Epidermal melanocyte (primary cell): ENCODE measurements at regions not wholly inside any gene's neighbourhood (a gene's known extent, or its start where the extent isn't known, plus 50 kb on each side); places are given as distances from the start of the nearest gene placed in this dataset.
"Not testable (repeated sequence)": the region's sequence is repeated elsewhere in the genome, so short reads cannot be mapped to it uniquely, and the experiment has no call there.

Experiments used
- DNase-seq: peaks from one replicate; pipeline ENCODE4 v3.0.0; 2011; ENCODE audit warnings: low spot score; ENCODE audit not compliant: insufficient read length

DNA sequence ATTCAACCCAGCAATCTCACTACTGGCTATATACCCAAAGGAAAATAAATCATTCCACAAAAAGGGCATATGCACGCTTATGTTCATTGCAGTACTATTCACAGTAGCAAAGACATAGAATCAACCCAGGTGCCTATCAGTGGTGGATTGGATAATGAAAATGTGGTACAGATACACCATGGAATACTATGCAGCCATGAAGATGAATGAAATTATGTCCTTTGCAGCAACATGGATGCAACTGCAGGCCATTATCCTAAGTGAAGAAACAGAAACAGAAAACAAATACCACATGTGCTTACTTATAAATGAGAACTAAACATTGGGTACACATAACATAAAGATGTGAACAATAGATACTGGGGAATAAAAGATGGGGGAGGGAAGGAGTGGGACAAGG, 606.4 kb upstream of the GRM7 start:
- no peak for DNase-seq

DNA sequence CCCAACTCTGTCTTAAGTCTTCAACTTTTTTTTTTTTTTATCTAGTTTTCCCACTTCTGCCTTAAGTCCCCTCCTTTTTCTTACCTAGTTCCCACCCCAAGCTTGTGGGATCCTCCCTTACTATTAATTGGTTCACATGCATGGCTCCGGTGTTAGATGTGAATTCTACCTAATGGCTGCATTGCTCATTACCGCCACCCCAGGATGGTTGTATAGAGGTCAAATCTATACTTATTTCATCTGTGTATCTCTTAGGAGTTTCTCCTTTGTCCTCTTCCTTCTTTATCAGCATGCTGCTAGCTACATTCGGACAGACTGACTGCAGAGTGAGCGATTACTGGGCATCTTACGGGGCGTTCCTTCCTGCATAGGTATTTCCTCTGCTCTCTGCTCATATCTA, 605.7 kb upstream of the GRM7 start:
- DNase-seq, result no peak

DNA sequence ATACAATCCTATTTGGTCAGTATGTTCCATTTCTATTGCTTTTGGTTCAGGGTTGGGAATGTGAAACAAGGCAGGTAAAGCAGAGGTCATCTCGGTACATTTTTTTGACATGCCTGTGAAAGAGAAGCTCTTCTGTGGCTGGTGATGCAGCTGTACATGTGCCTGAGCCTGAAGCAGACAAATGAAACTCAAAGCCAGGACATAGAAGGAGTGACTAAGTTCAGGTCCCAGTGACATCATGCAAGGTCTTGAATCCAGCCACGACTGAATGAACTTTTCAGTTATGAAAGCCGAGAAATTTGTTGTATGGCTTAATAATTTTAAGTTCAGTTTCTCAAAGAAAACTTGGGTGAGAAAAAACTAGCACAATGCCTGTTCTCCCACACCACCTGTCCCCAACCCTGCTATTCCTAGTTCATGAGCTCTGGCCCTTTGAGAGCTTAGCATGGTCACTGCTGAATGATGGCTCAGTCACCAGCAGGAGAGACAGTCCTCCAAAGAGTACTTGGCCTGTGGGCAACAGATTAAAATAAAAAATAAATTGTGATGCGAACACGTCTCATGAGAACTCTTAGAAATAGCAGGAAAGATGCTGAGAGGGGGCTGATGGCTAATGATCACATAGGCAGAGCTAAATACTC, 600.2 kb upstream of the GRM7 start:
- DNase-seq, result no peak

DNA sequence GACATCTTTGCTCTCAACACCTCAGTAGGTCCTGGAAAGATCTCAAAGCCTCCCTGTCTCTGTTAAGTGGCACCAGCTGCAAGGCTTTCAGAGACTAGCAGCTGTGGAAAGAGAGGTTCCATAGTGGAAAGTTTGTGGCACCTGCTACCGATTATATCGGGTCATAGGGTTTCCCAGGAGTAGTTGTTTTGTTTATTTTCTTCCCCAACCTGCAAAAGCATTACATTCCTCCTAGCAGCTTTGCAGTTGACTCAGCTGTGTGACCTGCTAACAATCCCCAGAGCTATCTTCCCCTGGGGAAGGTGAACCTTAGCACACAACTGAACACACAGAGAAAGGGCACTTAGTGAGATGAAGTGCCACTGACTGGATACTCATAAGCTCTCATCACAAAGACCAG, 598.9 kb upstream of the GRM7 start:
- no peak for DNase-seq

DNA sequence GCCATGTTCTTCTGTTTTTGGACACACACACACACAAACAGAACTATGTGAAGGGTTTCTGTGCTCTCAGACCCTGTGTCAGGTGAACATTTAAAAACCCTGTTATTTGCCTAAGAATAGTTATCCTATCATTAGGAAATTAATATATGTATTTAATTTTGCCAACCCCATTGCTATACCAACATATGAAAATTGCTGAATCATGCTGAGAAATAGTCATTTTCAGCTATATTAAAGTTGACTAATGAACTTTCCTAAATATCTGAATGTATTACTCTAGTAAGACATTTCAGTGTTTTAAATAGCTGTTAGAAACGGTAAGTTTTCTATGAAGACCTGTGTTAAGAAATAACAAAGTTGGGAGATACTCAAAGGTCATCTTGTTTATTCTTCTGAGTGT, 596.9 kb upstream of the GRM7 start:
- DNase-seq, result no peak

DNA sequence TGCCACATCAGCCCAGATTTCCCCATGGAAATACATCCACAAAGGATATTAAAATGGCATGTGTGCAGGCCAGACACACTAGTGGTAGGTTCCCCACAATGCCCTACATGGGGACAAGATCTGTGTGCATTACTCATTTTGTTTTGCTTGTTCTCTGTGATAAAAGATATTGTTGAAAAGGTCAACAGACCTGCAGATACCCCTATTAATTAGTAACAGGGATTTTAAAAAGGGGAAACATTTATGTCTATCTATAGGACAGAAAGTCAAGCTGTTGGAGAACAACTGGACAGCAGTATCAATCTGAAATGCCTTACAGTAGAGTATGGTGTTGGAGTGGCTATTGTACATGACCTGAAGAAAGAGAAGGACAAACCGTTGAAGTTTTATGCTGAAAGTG, 596.0 kb upstream of the GRM7 start:
- no peak for DNase-seq

DNA sequence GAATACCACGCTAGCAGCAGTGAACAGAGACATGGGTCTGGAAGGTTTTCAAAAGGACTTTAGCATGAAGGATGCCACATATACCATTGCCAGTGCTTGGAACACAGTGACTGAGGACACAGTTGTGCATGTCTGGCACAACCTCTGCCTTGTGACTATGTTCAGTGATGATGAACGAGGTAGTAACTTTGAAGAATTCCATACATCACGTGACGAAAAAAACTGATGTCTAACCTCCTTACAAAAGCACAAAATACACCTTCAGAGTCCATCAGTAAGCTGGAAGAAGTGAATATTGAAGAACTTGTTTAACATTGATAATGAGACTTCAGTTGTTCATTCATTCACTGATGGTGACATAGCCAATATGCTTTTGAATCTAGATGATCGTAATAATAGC, 594.8 kb upstream of the GRM7 start:
- DNase-seq, result no peak

DNA sequence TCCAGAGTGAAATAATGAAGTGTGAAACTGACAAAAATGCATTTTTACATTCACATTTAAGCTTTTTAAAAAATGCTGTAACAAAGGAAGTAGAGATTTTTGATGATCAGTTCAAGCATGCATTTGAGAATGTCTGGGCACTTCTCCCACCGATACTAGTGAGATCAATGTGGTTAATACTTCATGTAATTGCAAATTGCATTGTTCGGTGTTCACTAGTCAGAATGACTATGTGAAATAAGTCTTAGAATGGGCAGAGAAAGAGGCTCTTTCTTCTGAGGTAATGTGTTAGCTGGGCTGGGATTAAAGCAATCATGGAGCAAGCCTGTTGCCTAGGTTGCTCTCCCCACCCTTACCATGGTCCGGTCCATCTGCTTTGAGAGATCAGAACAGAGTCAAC, 587.0 kb upstream of the GRM7 start:
- no peak for DNase-seq

DNA sequence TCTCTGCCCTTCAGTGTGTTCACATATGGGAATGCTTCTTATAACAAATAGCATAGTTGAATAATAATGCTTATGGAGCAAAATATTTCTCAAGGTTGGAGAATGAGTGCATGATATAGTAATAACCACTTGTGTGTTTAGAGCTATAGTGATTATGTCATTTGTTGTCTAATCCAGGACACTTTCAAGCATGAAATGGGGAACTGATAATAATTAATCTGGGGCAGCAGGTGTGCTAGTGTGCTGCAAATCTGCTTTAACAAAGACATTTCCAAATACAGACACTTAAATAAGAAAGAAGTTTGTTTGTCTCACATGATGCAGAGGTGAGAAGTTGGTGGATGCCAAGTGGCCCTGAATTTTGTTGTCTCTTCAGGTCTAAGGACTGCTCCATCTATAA, 579.3 kb upstream of the GRM7 start:
- DNase-seq, result no peak

DNA sequence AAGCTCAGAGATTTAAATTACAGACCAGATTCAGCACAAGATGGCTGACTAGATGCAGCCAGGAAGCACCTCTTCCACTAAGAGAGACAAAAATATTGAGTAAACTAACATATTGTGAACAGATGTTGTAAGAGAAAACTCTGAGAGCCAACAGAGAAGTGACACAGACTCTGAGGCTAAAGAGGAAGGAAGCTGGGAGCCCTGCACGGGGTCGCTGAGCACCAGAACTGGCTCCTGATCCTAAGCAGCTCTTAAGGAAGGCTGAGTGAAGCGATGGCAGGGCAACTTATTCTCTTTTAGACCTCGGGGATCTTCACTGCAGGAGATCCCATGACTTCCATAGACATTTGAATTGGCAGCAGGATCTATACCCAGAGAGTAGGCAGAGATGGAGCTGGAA, 578.0 kb upstream of the GRM7 start:
- no peak for DNase-seq

DNA sequence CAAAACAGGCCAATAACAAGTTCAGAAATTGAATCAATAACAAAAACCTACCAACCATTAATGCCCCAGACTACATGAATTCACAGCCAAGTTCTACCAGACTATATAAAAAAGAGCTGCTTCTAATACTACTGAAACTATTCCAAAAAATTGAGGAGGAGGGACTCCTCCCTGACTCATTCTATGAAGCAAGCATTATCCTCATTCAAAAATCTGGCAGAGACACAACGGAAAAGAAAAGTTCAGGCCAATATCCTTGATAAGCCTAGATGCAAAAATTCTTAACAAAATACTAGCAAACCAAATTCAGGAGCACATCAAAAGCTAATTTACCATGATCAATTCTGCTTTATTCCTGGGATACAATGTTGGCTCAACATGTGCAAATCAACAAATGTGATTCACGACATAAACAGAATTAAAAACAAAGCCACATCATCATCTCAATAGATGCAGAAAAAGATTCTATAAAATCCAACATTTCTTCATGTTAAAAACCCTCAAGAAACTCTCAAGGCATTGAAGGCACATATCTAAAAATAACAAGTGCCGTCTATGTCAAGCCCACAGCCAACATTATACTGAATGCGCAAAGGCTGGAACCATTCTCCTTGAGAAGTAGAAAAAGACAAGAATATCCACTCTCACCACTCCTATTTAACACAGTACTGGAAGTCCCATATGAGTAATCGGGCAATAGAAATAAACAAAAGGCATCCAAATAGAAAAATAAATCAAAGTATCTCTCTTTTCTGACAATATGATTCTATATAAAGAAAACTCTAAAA, 573.6 kb upstream of the GRM7 start:
- no peak for DNase-seq

DNA sequence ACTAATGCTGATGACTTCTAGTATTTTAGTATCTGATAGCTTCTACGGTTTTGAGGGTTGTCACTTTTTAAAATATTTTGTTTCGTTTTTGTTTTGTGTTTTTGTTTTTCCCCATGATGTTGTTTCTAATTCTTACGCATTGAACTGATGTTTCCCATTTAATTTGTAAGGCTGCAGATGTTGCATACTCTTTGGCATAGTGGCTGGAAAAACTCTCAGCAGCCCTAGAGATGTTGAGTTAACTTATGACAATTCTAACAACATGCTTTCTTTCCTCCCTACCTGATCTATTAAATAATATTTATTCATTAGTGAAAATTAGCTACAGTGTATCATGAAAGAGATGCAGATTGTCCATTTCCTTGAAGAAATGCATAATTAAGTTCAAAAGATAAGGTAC, 559.3 kb upstream of the GRM7 start:
- DNase-seq, result no peak

DNA sequence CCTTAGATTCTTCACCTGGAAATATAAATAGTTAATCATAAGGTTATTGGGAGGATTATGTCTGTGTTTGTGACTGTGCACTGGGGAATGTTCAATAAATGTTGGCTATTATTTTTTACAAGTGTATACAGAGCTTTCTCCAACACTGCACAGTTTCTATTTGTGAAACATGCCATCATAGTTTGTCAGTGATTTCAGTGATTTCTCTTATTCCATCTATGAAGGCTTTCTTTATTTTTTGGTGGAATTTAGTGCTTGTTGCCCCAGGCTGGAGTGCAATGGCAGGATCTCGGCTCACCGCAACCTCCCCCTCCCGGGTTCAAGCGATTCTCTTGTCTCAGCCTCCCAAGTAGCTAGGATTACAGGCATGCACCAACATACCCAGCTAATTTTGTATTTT, 545.0 kb upstream of the GRM7 start:
- DNase-seq, result no peak

DNA sequence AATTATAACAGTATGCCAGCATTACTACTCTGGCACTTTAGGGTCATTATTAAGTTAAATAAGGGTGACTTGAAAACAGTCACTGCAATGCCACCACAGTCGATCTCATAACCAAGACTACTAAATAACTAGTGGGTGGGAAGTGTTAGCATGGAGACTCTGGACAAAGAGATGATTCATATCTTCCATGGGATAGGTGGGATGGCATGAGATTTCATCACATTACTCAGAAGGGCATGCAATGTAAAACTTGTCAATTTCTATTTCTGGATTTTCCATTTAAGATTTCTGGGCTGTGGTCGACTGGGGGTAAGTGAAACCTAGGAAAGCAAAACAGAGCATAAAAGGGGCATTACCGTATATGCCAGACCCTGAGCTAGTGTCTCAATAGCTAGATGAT, 538.9 kb upstream of the GRM7 start:
- no peak for DNase-seq

DNA sequence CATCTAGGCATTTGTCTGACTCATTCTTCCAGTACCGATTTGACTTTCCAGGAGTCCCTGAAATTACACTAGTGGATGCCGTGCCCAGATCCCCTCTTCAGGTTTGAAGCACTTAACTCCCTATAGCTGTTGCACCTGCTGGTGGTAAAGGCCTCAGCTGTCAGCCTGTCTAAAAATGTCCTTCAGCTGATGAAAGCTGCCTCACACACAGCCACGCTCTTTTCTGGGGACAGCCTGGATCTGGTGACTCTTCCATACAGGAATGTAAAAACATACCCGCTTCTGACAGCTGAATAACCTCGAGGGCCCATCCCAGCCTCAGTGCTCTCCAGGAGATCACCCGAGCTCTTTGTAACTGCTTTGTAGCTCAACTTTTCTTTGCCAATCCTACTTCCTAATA, 534.1 kb upstream of the GRM7 start:
- DNase-seq, result no peak

DNA sequence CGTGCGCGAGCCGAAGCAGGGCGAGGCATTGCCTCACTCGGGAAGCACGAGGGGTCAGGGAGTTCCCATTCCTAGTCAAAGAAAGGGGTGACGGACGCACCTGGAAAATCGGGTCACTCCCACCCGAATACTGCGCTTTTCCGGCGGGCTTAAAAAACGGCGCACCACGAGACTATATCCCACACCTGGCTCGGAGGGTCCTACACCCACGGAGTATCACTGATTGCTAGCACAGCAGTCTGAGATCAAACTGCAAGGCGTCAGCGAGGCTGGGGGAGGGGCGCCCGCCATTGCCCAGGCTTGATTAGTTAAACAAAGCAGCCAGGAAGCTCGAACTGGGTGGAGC, 520.0 kb upstream of the GRM7 start:
- DNase-seq, result not testable (repeated sequence)

DNA sequence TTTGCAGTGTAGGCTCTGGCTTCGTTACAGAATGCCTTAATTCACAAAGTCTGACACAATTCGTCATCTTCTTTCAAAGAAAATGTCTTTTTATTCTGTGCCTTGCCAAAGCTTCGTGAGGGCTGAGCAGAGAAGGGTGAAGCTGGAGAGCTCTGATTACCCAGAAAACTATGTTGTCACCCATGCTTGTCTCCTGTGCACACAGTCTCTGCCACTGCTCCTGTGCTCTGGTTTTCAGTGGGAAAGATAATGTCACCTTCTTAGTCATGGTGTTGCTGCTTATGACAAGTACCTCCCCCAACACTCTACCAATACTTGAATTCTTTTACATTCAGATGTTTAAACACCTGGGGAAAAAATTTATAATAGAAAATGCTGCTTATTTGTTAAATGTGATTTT, 509.2 kb upstream of the GRM7 start:
- no peak for DNase-seq

DNA sequence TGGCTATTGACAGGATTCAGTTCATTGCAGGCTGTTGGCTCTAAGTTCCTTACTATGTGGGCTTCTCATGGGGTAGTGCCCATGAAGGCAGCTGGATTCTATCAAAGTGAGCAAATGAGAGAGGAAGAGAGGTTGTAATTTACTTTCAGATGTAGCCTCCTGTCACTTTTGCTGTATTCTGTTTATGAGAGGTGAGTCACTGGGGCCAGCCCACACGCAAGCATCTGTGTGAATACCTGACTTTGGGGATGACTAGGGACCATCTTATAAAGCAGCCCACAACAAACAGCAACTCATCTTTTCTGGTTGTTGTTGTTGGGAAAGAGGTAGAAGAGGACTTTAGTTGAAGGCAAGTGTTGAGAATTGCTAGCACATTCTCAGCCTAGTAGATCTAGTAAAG, 506.3 kb upstream of the GRM7 start:
- no peak for DNase-seq

DNA sequence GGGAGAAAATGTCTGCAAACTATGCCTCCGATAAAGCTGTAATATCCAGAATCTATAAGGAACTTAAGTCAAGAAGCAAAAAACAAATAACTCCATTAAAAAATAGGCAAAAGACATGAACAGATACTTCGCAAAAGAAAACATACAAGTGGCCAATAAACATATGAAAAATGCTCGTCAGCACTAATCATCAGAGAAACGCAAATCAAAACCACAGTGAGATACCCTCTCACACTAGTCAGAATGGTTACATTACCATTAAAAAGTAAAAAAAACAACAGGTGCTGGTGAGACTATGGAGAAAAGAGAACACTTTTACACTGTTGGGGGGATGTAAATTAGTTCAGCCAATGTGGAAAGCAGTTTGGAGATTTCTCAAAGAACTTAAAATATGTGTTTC, 498.5 kb upstream of the GRM7 start:
- no peak for DNase-seq

DNA sequence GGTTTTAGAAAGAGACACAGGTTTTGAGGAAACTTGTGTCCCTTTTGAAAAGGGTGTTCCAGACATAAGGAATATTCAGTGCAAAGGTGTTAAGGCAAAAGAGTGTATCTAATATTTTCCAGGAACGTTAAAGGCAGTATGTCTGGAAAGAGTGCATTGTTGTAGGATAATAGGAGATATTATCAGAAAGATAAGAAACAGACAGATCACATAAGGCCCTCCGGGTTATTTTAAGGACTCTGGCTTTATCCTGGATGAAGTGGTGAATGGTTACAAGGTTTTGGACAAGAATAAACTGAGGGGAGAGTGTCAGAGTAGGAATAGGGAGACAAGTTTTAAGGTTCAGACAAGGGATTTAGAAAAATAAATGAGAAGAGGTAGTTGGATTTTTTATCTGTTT, 493.7 kb upstream of the GRM7 start:
- DNase-seq, result no peak

DNA sequence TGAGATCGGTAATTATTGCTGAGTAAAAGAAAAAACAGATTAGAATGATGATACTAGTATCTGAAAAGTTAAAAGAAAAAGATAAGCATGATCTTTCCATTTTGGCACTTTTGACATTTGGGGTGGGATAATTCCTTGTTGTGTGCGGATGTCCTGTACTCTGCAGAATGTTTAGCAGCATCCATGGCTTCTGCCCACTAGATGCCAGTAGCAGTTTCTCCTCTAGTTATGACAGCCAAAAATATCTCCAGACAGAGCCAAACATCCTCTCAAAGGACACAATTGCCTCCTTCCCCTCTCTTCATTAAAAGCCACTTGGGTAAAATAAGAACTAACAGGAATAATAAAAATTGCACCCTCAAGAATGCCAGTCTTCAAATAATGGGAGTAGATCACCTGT, 468.8 kb upstream of the GRM7 start:
- DNase-seq, result no peak

DNA sequence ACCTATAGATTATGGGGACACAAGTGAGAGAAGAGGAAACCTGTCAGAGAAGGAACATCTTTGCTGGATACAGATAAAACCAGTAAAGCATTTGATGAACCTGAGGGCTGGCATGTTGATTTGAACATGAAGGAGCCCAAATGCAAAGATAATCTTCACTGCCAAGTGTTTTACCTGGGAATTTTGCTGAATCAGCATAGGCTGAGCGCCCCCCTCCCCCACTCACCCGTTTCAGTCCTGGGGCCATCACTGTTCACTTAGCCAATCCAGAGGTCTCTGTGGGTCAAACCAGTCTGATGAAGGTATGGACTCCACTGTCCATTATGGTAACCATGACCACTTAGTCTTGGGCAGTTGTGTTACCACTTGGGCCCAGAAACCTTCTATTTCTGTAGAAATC, 466.0 kb upstream of the GRM7 start:
- DNase-seq, result no peak

DNA sequence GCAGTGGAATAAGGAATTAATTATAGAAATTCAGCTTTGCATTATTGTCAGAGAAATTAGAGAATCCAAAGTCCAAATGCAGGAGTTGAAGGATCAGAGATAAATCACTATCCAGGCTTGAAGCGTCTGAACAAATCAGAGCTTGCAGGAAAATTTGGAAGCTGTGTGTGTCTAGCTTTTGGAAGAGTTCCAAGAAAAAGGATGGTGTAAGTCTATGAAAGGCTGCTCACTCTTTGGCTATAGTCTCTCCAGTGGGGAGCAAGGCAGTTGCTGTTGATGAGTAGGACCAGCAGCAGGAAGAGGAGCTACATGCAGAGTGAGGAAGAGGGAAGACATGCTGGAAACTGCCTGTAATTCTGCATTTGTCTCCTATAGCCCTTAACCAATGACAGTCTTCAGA, 464.3 kb upstream of the GRM7 start:
- DNase-seq, result no peak

DNA sequence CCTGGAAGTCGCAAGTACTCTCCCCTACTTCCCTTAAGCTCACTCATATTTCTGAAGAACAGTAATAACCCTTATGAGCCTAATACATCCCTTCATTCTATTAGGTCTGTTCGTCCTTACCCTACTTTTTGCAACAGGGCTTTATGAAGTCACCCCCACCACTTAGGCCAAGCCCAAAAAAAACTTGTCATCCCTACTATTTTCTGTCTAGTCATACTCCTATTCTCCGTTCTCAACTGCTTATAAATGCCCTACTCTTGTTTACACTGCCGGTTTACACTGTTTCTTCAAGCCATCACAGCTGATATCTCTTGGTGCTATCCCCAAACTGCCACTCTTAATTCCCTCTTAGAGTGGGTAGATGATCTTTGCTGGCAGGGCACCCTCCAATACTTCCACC, 458.2 kb upstream of the GRM7 start:
- DNase-seq, result not testable (repeated sequence)
